Uterus (tissue), 3 donors: ENCODE measurements at regions not wholly inside any gene's neighbourhood (a gene's known extent, or its start where the extent isn't known, plus 50 kb on each side); places are given as distances from the start of the nearest gene placed in this dataset.

Experiments
- DNase-seq, 2 donors: peaks; one replicate each; pipeline ENCODE4 v3.0.0-alpha.2; 2019 to 2020
- H3K27ac ChIP-seq, 2 donors: fragments of 200-600 bp; sonication (generic); 1 replicate in 1 of 2; 2 replicates in 1 of 2; pipeline ENCODE4 v1.5.1; 2016 to 2018
- H3K27me3 ChIP-seq, 2 donors: fragments of 200-600 bp; sonication (generic); one replicate each; pipeline ENCODE4 v1.5.1; 2018 to 2019; ENCODE audit warnings: control low read depth in 1 of 2
- H3K36me3 ChIP-seq, 2 donors: fragments of 200-600 bp; sonication (generic); one replicate each; pipeline ENCODE4 v1.5.1; 2019; ENCODE audit warnings: control low read depth in 1 of 2
- H3K4me1 ChIP-seq, 2 donors: fragments of 200-600 bp; sonication (generic); one replicate each; pipeline ENCODE4 v1.5.1; 2018 to 2019; ENCODE audit warnings: control low read depth in 1 of 2
- H3K4me3 ChIP-seq, 2 donors: fragments of 200-600 bp; sonication (generic); 1 replicate in 1 of 2; 2 replicates in 1 of 2; pipeline ENCODE4 v1.5.1; 2018 to 2019; ENCODE audit warnings: mild to moderate bottlenecking in 1 of 2
- H3K9me3 ChIP-seq, 2 donors: fragments of 200-600 bp; sonication (generic); one replicate each; pipeline ENCODE4 v1.5.1; 2019; ENCODE audit warnings: control low read depth in 1 of 2
- CTCF ChIP-seq, 4 experiments: fragments of 200-600 bp in 2 of 4; fragments of 450-650 bp in 2 of 4; sonication (generic) in 2 of 4; IDR thresholded peaks; one replicate each; pipeline ENCODE4 v1.5.1; 2016 to 2019; ENCODE audit warnings: antibody characterized with exemption in 4 of 4, mild to moderate bottlenecking in 2 of 4, moderate library complexity in 1 of 4
- POLR2A ChIP-seq, 2 donors: fragments of 450-650 bp; IDR thresholded peaks; one replicate each; pipeline ENCODE4 v1.6.1; 2016; ENCODE audit warnings: antibody characterized with exemption in 2 of 2, mild to moderate bottlenecking in 1 of 2, moderate library complexity in 1 of 2
- intact Hi-C: fragments of 100-400 bp; cut with DNase I; formaldehyde crosslinking; loops from one replicate; pipeline ENCODE4 v1.15.1; 2023; ENCODE audit warnings: low total_unique reads
- donor health status: DM: yes; HTN: yes; CAD: no.

- DNase-seq = no peak
- Histone ChIP-seq H3K27ac (no peak overlapping the region), H3K36me3 (no peaks in the 10 kb centered on the region), H3K4me1 (no peaks in the 10 kb centered on the region), H3K4me3 (no peak overlapping the region), H3K27me3 (no peaks in the 10 kb centered on the region), H3K9me3 (no peaks in the 10 kb centered on the region)
- intact Hi-C loops = no loop called here
- TF ChIP-seq CTCF (IDR thresholded peaks at IDR 0.05) (no peak), POLR2A (IDR thresholded peaks at IDR 0.05) (no peak)
These were observed 178.8 kb downstream of the DACT1 start for GRCh38 chr14:58816416-58817115.

DNA sequence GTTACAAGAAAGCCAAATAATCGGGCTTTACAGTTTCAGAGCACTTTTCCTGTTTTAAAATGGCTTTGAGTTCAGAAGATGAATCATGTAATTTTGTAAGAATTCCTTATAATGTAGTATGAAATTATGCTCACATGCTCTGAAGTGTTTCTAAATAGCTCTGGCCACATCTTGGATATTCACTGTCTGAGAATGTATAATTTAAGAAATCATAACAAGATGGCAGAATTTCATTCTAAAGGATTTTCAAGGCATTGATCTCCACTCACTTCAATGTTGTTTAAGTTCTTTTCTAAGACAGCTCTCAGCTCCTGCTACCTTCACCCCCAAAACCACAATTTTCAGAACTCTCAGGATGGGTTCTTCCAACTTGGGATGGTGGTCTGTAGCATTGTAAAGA, 180.1 kb downstream of the DACT1 start:
- H3K4me3 ChIP-seq = no peak overlapping the region
- no peak for TF ChIP-seq POLR2A (IDR thresholded peaks at IDR 0.05)
- no peak for TF ChIP-seq CTCF (IDR thresholded peaks at IDR 0.05)
- H3K4me1 ChIP-seq = no peaks in the 10 kb centered on the region
- no peaks in the 10 kb centered on the region for H3K9me3 ChIP-seq
- H3K27me3 ChIP-seq = no peaks in the 10 kb centered on the region
- no peak for DNase-seq
- no peak overlapping the region for H3K27ac ChIP-seq
- intact Hi-C loops = no loop called here
- H3K36me3 ChIP-seq = no peaks in the 10 kb centered on the region

DNA sequence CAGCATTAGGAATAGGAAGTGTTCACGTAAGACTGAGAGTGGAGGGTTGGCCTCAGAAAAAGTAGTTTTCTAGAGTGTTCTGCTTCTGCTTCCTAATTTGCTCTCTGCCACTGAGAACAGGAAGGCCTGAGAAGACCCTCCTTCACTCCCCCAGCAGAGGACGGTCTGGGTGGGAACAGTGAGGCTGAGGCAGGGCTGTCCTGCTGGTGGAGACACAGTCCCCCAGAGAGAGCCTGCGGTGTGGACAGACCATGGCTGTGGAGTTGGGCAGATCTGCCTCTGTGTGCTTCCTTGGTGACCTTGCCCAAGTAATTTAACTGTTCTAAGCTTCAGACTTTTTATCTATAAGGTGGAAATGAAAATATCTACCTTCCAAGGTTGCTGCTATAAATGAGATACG, 182.3 kb downstream of the DACT1 start:
- H3K4me1 ChIP-seq = no peaks in the 10 kb centered on the region
- no peaks in the 10 kb centered on the region for H3K27me3 ChIP-seq
- intact Hi-C loops = no loop called here
- H3K9me3 ChIP-seq = no peaks in the 10 kb centered on the region
- DNase-seq = no peak
- no peaks in the 10 kb centered on the region for H3K36me3 ChIP-seq
- H3K4me3 ChIP-seq = no peak overlapping the region
- no peak overlapping the region for H3K27ac ChIP-seq
- TF ChIP-seq POLR2A (IDR thresholded peaks at IDR 0.05) = no peak
- no peak for TF ChIP-seq CTCF (IDR thresholded peaks at IDR 0.05)

DNA sequence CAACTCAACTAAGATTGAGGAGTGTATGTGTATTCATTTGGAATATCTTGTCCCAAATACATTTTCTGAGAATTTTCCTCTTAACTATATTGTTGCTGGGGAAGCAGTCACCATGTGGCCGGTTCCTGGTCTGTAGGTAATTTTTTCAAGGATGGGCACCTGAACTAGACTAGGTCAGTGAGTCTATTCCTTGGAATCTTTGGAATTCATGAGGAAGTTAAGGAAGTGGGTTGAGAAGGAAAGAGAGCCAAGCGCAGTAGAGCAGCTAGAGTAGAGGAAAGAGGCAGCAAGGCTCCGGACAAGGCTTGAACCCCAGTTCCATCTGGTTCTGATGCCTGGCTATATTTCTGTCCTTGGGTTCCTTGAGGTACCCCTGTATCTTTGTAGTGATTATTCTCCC, 183.7 kb downstream of the DACT1 start:
- TF ChIP-seq CTCF (IDR thresholded peaks at IDR 0.05) (no peak), POLR2A (IDR thresholded peaks at IDR 0.05) (no peak)
- no peak for DNase-seq
- no peaks in the 10 kb centered on the region for H3K27me3 ChIP-seq
- intact Hi-C loops = no loop called here
- H3K9me3 ChIP-seq = no peaks in the 10 kb centered on the region
- H3K4me1 ChIP-seq = no peaks in the 10 kb centered on the region
- no peak overlapping the region for H3K4me3 ChIP-seq
- no peaks in the 10 kb centered on the region for H3K36me3 ChIP-seq
- H3K27ac ChIP-seq = no peak overlapping the region

DNA sequence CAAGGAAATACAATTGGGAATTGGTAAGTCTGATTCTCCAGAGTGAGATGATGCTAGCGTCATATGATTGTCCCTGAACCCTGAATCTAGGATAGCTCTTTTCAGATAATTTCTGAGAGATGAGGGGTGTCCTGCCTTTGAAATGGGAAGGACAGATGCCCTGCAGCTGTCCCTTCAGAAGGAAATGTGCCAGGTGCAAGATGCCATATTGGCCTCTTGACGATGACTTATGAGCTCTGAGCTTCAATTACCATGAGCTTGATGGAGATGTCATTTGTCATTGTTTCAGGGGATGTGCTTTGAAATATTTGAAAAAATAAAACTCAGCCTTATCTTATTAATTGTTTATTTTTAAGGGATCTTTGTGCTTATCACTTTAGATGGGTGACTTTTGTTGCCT, 185.1 kb downstream of the DACT1 start:
- DNase-seq = no peak
- Histone ChIP-seq H3K4me1 (no peaks in the 10 kb centered on the region), H3K4me3 (no peak overlapping the region), H3K36me3 (no peaks in the 10 kb centered on the region), H3K9me3 (no peaks in the 10 kb centered on the region), H3K27me3 (no peaks in the 10 kb centered on the region), H3K27ac (no peak overlapping the region)
- TF ChIP-seq POLR2A (IDR thresholded peaks at IDR 0.05) (no peak), CTCF (IDR thresholded peaks at IDR 0.05) (no peak)
- intact Hi-C loops = no loop called here
